ENCODE measurements at regions not wholly inside any gene's neighbourhood (a gene's known extent, or its start where the extent isn't known, plus 50 kb on each side); places are given as distances from the start of the nearest gene placed in this dataset.

- TF ChIP-seq CTCF (IDR thresholded peaks at IDR 0.05), result no peak
- TF ChIP-seq POLR2A (IDR thresholded peaks at IDR 0.05), result no peak
These were observed 91.0 kb upstream of the PLPPR4 start for GRCh38 chr1:99173282-99173681.

All from esophagus squamous epithelium (tissue), 4 donors.